Trophoblast cell (in vitro differentiated cells and primary cell): ENCODE measurements at regions not wholly inside any gene's neighbourhood (a gene's known extent, or its start where the extent isn't known, plus 50 kb on each side); places are given as distances from the start of the nearest gene placed in this dataset.

Experiments
- DNase-seq, 2 donors: peaks; one replicate each; pipeline ENCODE4 v3.0.0-alpha.2; 2016
- H2AFZ ChIP-seq: 2 replicates; pipeline ENCODE4 v1.6.1; 2013; ENCODE audit warnings: low read length, moderate library complexity, mild to moderate bottlenecking; ENCODE audit not compliant: insufficient read depth, poor library complexity
- H2AK5ac ChIP-seq: 2 replicates; pipeline ENCODE4 v1.6.1; 2013; ENCODE audit warnings: mild to moderate bottlenecking, low read length
- H2BK120ac ChIP-seq: 2 replicates; pipeline ENCODE4 v1.6.1; 2013; ENCODE audit warnings: low read length, mild to moderate bottlenecking, moderate library complexity; ENCODE audit not compliant: insufficient read depth, poor library complexity
- H2BK12ac ChIP-seq: 2 replicates; pipeline ENCODE4 v1.6.1; 2013; ENCODE audit warnings: mild to moderate bottlenecking, low read length, moderate library complexity
- H2BK5ac ChIP-seq: 2 replicates; pipeline ENCODE4 v1.6.1; 2013; ENCODE audit warnings: low read length, low read depth, moderate library complexity, mild to moderate bottlenecking; ENCODE audit not compliant: poor library complexity
- H3K14ac ChIP-seq: 2 replicates; pipeline ENCODE4 v1.6.1; 2013; ENCODE audit warnings: mild to moderate bottlenecking, low read length
- H3K18ac ChIP-seq: 2 replicates; pipeline ENCODE4 v1.6.1; 2013; ENCODE audit warnings: mild to moderate bottlenecking, low read length
- H3K23ac ChIP-seq: 2 replicates; pipeline ENCODE4 v1.6.1; 2013; ENCODE audit warnings: low read length
- H3K27ac ChIP-seq: 2 replicates; pipeline ENCODE4 v1.5.1; 2013; ENCODE audit warnings: low read depth, mild to moderate bottlenecking, inconsistent platforms, low read length, moderate library complexity
- H3K27me3 ChIP-seq: 2 replicates; pipeline ENCODE4 v1.6.1; 2013; ENCODE audit warnings: inconsistent platforms, mild to moderate bottlenecking, low read length, moderate library complexity; ENCODE audit not compliant: insufficient read depth
- H3K36me3 ChIP-seq, 2 experiments: 1 replicate in 1 of 2; 2 replicates in 1 of 2; pipeline ENCODE4 v1.6.1; 2013; ENCODE audit warnings: low read length in 2 of 2, mild to moderate bottlenecking in 2 of 2, moderate library complexity in 1 of 2; ENCODE audit not compliant: insufficient read depth in 2 of 2, control insufficient read depth in 1 of 2
- H3K4ac ChIP-seq: 2 replicates; pipeline ENCODE4 v1.6.1; 2013; ENCODE audit warnings: low read depth, mild to moderate bottlenecking, low read length, moderate library complexity
- H3K4me1 ChIP-seq, 2 experiments: 1 replicate in 1 of 2; 2 replicates in 1 of 2; pipeline ENCODE4 v1.6.1; 2013; ENCODE audit warnings: low read length in 2 of 2, mild to moderate bottlenecking in 2 of 2, moderate library complexity in 1 of 2; ENCODE audit not compliant: insufficient read depth in 2 of 2, control insufficient read depth in 1 of 2
- H3K4me2 ChIP-seq: 2 replicates; pipeline ENCODE4 v1.6.1; 2013; ENCODE audit warnings: inconsistent platforms, mild to moderate bottlenecking, low read length, moderate library complexity
- H3K4me3 ChIP-seq: 2 replicates; pipeline ENCODE4 v1.5.1; 2013; ENCODE audit warnings: mild to moderate bottlenecking, low read depth, low read length, inconsistent platforms
- H3K79me1 ChIP-seq: one replicate; pipeline ENCODE4 v1.6.1; 2013; ENCODE audit warnings: low read length
- H3K79me2 ChIP-seq: 2 replicates; pipeline ENCODE4 v1.6.1; 2013; ENCODE audit warnings: low read length, mild to moderate bottlenecking; ENCODE audit not compliant: control insufficient read depth, insufficient read depth, poor library complexity
- H3K9ac ChIP-seq: 2 replicates; pipeline ENCODE4 v1.6.1; 2013; ENCODE audit warnings: mild to moderate bottlenecking, low read length
- H3K9me3 ChIP-seq: 2 replicates; pipeline ENCODE4 v1.6.1; 2013; ENCODE audit warnings: low read depth, mild to moderate bottlenecking, control low read depth, inconsistent platforms, low read length; ENCODE audit not compliant: insufficient read depth
- H4K12ac ChIP-seq: 2 replicates; pipeline ENCODE4 v1.6.1; 2013; ENCODE audit warnings: low read depth, mild to moderate bottlenecking, low read length, moderate library complexity
- H4K8ac ChIP-seq: 2 replicates; pipeline ENCODE4 v1.6.1; 2013; ENCODE audit warnings: low read depth, mild to moderate bottlenecking, low read length, moderate library complexity
- H4K91ac ChIP-seq: one replicate; pipeline ENCODE4 v1.6.1; 2013; ENCODE audit warnings: low read depth, mild to moderate bottlenecking, low read length, moderate library complexity
- WGBS: extraction: QIAGEN DNeasy Blood & Tissue Kit; methylation state at CpG from one replicate; pipeline ENCODE4 v1.1.7; 2013; ENCODE audit warnings: missing lambda C conversion rate; ENCODE audit not compliant: insufficient read length, insufficient coverage; ENCODE audit errors: extremely low coverage; 5-methylcytosine and 5-hydroxymethylcytosine counted together

DNA sequence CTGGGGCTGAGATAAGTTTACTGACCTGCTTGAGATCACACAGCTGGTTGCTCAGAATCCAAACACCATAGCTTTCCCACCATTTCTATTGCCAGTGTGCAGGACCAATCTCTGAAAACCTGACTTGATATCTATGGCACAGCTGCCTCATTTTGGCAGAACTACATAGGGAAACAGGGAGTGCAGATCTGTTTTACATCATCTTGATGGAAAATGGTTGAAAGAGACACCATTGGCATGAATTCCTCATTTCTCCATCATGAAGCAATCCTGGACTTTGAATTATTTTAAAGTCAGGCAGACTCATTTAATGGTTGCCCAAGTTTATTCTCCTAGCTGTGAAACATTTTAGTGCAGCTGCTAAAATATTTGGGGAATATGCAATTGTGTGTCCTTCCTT lies 1628.2 kb upstream of the SLC10A2 start:
- H3K27ac ChIP-seq = no peak overlapping the region
- no peak overlapping the region for H2BK120ac ChIP-seq
- H3K79me2 ChIP-seq = no peaks in the 10 kb centered on the region
- no peaks in the 10 kb centered on the region for H3K9me3 ChIP-seq
- no peak overlapping the region for H3K9ac ChIP-seq
- no peaks in the 10 kb centered on the region for H3K27me3 ChIP-seq
- no peak overlapping the region for H3K14ac ChIP-seq
- no peak for DNase-seq
- no peak overlapping the region for H2AFZ ChIP-seq
- H4K91ac ChIP-seq = no peak overlapping the region
- no peaks in the 10 kb centered on the region for H3K4me1 ChIP-seq
- H2BK5ac ChIP-seq = no peak overlapping the region
- no peak overlapping the region for H4K8ac ChIP-seq
- H4K12ac ChIP-seq = no peak overlapping the region
- no peaks in the 10 kb centered on the region for H3K36me3 ChIP-seq
- no peak overlapping the region for H2AK5ac ChIP-seq
- H3K18ac ChIP-seq = no peak overlapping the region
- no peak overlapping the region for H2BK12ac ChIP-seq
- H3K4me3 ChIP-seq = no peak overlapping the region
- no peak overlapping the region for H3K4me2 ChIP-seq
- H3K23ac ChIP-seq = no peak overlapping the region
- no peak overlapping the region for H3K4ac ChIP-seq
- no peaks in the 10 kb centered on the region for H3K79me1 ChIP-seq

DNA sequence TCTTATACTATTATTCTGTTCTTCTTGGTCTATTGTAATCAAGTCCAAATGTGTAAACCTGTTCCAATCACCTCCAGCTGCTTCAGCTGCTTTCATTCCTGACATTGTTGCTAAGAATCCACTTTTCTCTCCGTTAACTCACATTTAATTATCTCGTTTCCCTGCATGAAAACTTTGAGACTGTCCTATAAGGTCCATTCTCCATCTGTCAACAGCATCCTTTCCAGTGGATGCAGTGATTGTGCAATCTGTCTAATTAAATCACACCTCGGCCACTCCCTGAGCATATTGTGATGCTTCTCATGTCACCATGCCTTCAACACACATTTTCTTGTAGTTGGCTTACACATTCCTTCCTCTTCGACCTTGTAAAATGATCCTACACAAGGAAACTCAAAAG lies 1626.9 kb upstream of the SLC10A2 start:
- no peaks in the 10 kb centered on the region for H3K9me3 ChIP-seq

DNA sequence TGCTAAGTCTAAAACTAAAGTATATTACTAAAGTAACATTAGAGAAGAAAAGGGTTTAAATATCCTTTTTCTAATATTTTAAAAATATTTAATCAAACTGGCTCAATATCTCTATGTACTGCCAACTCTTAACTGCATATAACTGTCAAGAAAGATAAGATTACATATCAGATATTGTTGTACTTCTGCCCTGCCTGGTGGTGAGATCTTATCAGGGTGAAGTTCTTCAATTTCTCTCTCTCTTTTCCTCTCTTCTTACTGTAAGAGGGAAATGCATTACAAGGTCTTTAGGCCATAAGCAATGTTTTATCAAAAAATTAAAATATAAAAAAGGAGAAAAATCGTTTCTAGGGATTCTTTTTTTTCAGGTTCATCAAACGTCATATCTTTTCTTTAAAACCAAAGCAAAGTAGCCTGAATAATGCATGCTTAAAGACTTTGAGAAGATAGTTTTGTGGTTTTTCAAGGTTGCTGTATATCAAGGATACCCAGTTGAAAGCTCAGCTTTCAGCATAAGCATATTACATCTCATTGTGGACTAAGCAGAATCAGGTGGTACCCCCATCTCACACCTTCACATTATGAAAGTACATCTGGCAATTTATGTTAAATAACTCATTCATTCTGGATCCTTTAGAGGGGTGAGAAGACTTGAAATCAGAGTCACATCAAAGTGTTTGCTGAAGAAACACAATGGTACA lies 1625.7 kb upstream of the SLC10A2 start:
- WGBS = no CpG with 5 or more reads among the region's 2 CpGs

More for the DNA sequence above, 1626.9 kb upstream of the SLC10A2 start:
- Histone ChIP-seq H3K27ac (no peak overlapping the region), H4K8ac (no peak overlapping the region), H3K4ac (no peak overlapping the region), H3K27me3 (no peaks in the 10 kb centered on the region), H3K4me3 (no peak overlapping the region), H3K4me2 (no peak overlapping the region), H3K14ac (no peak overlapping the region), H4K91ac (no peak overlapping the region), H3K18ac (no peak overlapping the region), H3K79me1 (no peaks in the 10 kb centered on the region), H3K79me2 (no peaks in the 10 kb centered on the region), H2AK5ac (no peak overlapping the region), H3K23ac (no peak overlapping the region), H3K36me3 (no peaks in the 10 kb centered on the region), H4K12ac (no peak overlapping the region), H2BK12ac (no peak overlapping the region), H2BK5ac (no peak overlapping the region), H3K9ac (no peak overlapping the region), H3K4me1 (no peaks in the 10 kb centered on the region), H2BK120ac (no peak overlapping the region), H2AFZ (no peak overlapping the region)
- WGBS = no CpG with 5 or more reads among the region's 4 CpGs
- no peak for DNase-seq

DNA sequence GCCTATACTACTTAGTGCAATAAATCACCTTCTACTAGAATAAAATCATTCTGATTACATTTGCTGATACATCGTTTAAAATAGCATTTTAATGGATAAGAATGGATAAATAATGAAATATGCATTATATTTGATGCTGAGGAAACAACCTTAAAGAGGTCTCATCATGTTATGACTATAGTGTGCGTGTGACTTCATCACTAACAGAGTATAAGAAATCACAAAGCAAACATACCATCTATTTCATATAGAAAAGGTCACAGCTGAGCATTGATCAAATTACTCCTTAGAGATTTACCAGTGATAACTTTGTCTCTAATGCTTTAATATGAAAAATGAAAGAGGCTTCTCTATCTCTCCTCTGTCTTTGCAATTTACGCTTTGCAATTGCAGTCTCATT lies 1620.3 kb upstream of the SLC10A2 start:
- Histone ChIP-seq H2AFZ (no peak overlapping the region), H2BK5ac (no peak overlapping the region), H3K79me2 (no peaks in the 10 kb centered on the region), H2BK12ac (no peak overlapping the region), H3K9ac (no peak overlapping the region), H4K12ac (no peak overlapping the region), H3K36me3 (no peaks in the 10 kb centered on the region), H4K8ac (no peak overlapping the region), H4K91ac (no peak overlapping the region), H3K4ac (no peak overlapping the region), H3K79me1 (no peaks in the 10 kb centered on the region), H3K27ac (no peak overlapping the region), H3K14ac (no peak overlapping the region), H3K4me1 (no peaks in the 10 kb centered on the region), H3K4me3 (no peak overlapping the region), H3K27me3 (no peaks in the 10 kb centered on the region), H3K9me3 (no peaks in the 10 kb centered on the region), H2AK5ac (no peak overlapping the region), H3K23ac (no peak overlapping the region), H3K4me2 (no peak overlapping the region), H3K18ac (no peak overlapping the region), H2BK120ac (no peak overlapping the region)
- WGBS = no CpG with 5 or more reads among the region's 3 CpGs
- DNase-seq = no peak

More for the DNA sequence above, 1625.7 kb upstream of the SLC10A2 start:
- Histone ChIP-seq H2AK5ac (no peak overlapping the region), H4K8ac (no peak overlapping the region), H3K36me3 (no peaks in the 10 kb centered on the region), H3K79me1 (no peaks in the 10 kb centered on the region), H3K4ac (no peak overlapping the region), H3K27ac (no peak overlapping the region), H3K27me3 (no peaks in the 10 kb centered on the region), H4K12ac (no peak overlapping the region), H4K91ac (no peak overlapping the region), H2BK120ac (no peak overlapping the region), H3K9me3 (no peaks in the 10 kb centered on the region), H3K4me2 (no peak overlapping the region), H3K23ac (no peak overlapping the region), H2AFZ (no peak overlapping the region), H3K9ac (no peak overlapping the region), H3K4me1 (no peaks in the 10 kb centered on the region), H2BK5ac (no peak overlapping the region), H3K18ac (no peak overlapping the region), H2BK12ac (no peak overlapping the region), H3K14ac (no peak overlapping the region), H3K79me2 (no peaks in the 10 kb centered on the region), H3K4me3 (no peak overlapping the region)
- no peak for DNase-seq
